Hepatocyte (in vitro differentiated cells): ENCODE measurements at regions not wholly inside any gene's neighbourhood (a gene's known extent, or its start where the extent isn't known, plus 50 kb on each side); places are given as distances from the start of the nearest gene placed in this dataset.

Source experiments
- CTCF ChIP-seq: fragments of 200-600 bp; sonication (generic); IDR thresholded peaks from 2 replicates; pipeline ENCODE4 v1.5.1; 2016; ENCODE audit warnings: antibody characterized with exemption, mild to moderate bottlenecking; ENCODE audit not compliant: poor library complexity
- EZH2 ChIP-seq: fragments of 200-600 bp; sonication (generic); IDR thresholded peaks from 2 replicates; pipeline ENCODE4 v1.6.1; 2016; ENCODE audit warnings: antibody characterized with exemption, mild to moderate bottlenecking, borderline replicate concordance

DNA sequence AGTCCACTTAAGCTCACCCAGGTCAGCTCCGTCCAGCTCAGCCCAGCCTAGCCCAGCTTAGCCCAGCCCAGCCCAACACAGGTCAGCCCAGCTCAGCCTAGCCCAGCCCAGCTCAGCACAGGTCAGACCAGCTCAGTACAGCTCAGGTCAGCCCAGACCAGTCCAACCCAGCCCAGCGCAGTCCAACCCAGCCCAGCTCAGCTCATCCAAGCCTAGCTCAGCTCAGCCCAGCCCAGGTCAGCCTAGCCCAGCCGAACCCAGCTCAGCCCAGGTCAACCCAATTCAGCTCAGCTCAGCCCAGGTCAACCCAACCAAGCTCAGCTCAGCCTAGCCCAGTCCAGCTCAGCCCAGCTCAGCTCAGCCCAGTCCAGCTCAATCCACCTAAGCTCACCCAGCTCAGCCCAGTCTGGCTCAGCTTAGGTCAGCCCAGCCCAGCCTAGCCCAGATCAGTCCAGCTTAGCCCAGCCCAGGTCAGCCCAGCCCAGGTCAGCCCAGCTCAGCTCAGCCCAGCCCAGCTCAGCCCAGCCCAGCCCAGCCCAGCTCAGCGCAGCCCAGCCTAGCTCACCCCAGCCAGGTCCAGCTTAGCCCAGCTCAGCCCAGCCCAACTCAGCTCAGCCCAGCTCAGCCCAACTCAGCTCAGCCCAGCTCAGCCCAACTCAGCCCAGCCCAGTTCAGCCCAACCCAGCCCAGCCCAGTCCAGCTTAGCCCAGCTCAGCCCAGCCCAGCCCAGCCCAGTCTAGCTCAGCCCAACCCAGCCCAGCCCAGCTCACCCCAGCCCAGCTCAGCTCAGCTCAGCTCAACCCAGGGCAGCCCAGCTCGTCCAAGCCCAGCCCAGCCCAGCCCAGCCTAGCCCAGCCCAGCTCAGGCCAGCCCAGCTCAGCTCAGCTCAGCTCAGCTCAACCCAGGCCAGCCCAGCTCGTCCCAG is 184.0 kb downstream of the TMEM121 start:
- no peak for TF ChIP-seq CTCF
- no peak for TF ChIP-seq EZH2
